Trophoblast cell (in vitro differentiated cells and primary cell): ENCODE measurements at regions not wholly inside any gene's neighbourhood (a gene's known extent, or its start where the extent isn't known, plus 50 kb on each side); places are given as distances from the start of the nearest gene placed in this dataset.

Source experiments
- DNase-seq, 2 donors: peaks; one replicate each; pipeline ENCODE4 v3.0.0-alpha.2; 2016
- H2AFZ ChIP-seq: 2 replicates; pipeline ENCODE4 v1.6.1; 2013; ENCODE audit warnings: low read length, moderate library complexity, mild to moderate bottlenecking; ENCODE audit not compliant: insufficient read depth, poor library complexity
- H2AK5ac ChIP-seq: 2 replicates; pipeline ENCODE4 v1.6.1; 2013; ENCODE audit warnings: mild to moderate bottlenecking, low read length
- H2BK120ac ChIP-seq: 2 replicates; pipeline ENCODE4 v1.6.1; 2013; ENCODE audit warnings: low read length, mild to moderate bottlenecking, moderate library complexity; ENCODE audit not compliant: insufficient read depth, poor library complexity
- H2BK12ac ChIP-seq: 2 replicates; pipeline ENCODE4 v1.6.1; 2013; ENCODE audit warnings: mild to moderate bottlenecking, low read length, moderate library complexity
- H2BK5ac ChIP-seq: 2 replicates; pipeline ENCODE4 v1.6.1; 2013; ENCODE audit warnings: low read length, low read depth, moderate library complexity, mild to moderate bottlenecking; ENCODE audit not compliant: poor library complexity
- H3K14ac ChIP-seq: 2 replicates; pipeline ENCODE4 v1.6.1; 2013; ENCODE audit warnings: mild to moderate bottlenecking, low read length
- H3K18ac ChIP-seq: 2 replicates; pipeline ENCODE4 v1.6.1; 2013; ENCODE audit warnings: mild to moderate bottlenecking, low read length
- H3K23ac ChIP-seq: 2 replicates; pipeline ENCODE4 v1.6.1; 2013; ENCODE audit warnings: low read length
- H3K27ac ChIP-seq: 2 replicates; pipeline ENCODE4 v1.5.1; 2013; ENCODE audit warnings: low read depth, mild to moderate bottlenecking, inconsistent platforms, low read length, moderate library complexity
- H3K27me3 ChIP-seq: 2 replicates; pipeline ENCODE4 v1.6.1; 2013; ENCODE audit warnings: inconsistent platforms, mild to moderate bottlenecking, low read length, moderate library complexity; ENCODE audit not compliant: insufficient read depth
- H3K36me3 ChIP-seq, 2 experiments: 1 replicate in 1 of 2; 2 replicates in 1 of 2; pipeline ENCODE4 v1.6.1; 2013; ENCODE audit warnings: low read length in 2 of 2, mild to moderate bottlenecking in 2 of 2, moderate library complexity in 1 of 2; ENCODE audit not compliant: insufficient read depth in 2 of 2, control insufficient read depth in 1 of 2
- H3K4ac ChIP-seq: 2 replicates; pipeline ENCODE4 v1.6.1; 2013; ENCODE audit warnings: low read depth, mild to moderate bottlenecking, low read length, moderate library complexity
- H3K4me1 ChIP-seq, 2 experiments: 1 replicate in 1 of 2; 2 replicates in 1 of 2; pipeline ENCODE4 v1.6.1; 2013; ENCODE audit warnings: low read length in 2 of 2, mild to moderate bottlenecking in 2 of 2, moderate library complexity in 1 of 2; ENCODE audit not compliant: insufficient read depth in 2 of 2, control insufficient read depth in 1 of 2
- H3K4me2 ChIP-seq: 2 replicates; pipeline ENCODE4 v1.6.1; 2013; ENCODE audit warnings: inconsistent platforms, mild to moderate bottlenecking, low read length, moderate library complexity
- H3K4me3 ChIP-seq: 2 replicates; pipeline ENCODE4 v1.5.1; 2013; ENCODE audit warnings: mild to moderate bottlenecking, low read depth, low read length, inconsistent platforms
- H3K79me1 ChIP-seq: one replicate; pipeline ENCODE4 v1.6.1; 2013; ENCODE audit warnings: low read length
- H3K79me2 ChIP-seq: 2 replicates; pipeline ENCODE4 v1.6.1; 2013; ENCODE audit warnings: low read length, mild to moderate bottlenecking; ENCODE audit not compliant: control insufficient read depth, insufficient read depth, poor library complexity
- H3K9ac ChIP-seq: 2 replicates; pipeline ENCODE4 v1.6.1; 2013; ENCODE audit warnings: mild to moderate bottlenecking, low read length
- H3K9me3 ChIP-seq: 2 replicates; pipeline ENCODE4 v1.6.1; 2013; ENCODE audit warnings: low read depth, mild to moderate bottlenecking, control low read depth, inconsistent platforms, low read length; ENCODE audit not compliant: insufficient read depth
- H4K12ac ChIP-seq: 2 replicates; pipeline ENCODE4 v1.6.1; 2013; ENCODE audit warnings: low read depth, mild to moderate bottlenecking, low read length, moderate library complexity
- H4K8ac ChIP-seq: 2 replicates; pipeline ENCODE4 v1.6.1; 2013; ENCODE audit warnings: low read depth, mild to moderate bottlenecking, low read length, moderate library complexity
- H4K91ac ChIP-seq: one replicate; pipeline ENCODE4 v1.6.1; 2013; ENCODE audit warnings: low read depth, mild to moderate bottlenecking, low read length, moderate library complexity
- WGBS: extraction: QIAGEN DNeasy Blood & Tissue Kit; methylation state at CpG from one replicate; pipeline ENCODE4 v1.1.7; 2013; ENCODE audit warnings: missing lambda C conversion rate; ENCODE audit not compliant: insufficient read length, insufficient coverage; ENCODE audit errors: extremely low coverage; 5-methylcytosine and 5-hydroxymethylcytosine counted together

DNA sequence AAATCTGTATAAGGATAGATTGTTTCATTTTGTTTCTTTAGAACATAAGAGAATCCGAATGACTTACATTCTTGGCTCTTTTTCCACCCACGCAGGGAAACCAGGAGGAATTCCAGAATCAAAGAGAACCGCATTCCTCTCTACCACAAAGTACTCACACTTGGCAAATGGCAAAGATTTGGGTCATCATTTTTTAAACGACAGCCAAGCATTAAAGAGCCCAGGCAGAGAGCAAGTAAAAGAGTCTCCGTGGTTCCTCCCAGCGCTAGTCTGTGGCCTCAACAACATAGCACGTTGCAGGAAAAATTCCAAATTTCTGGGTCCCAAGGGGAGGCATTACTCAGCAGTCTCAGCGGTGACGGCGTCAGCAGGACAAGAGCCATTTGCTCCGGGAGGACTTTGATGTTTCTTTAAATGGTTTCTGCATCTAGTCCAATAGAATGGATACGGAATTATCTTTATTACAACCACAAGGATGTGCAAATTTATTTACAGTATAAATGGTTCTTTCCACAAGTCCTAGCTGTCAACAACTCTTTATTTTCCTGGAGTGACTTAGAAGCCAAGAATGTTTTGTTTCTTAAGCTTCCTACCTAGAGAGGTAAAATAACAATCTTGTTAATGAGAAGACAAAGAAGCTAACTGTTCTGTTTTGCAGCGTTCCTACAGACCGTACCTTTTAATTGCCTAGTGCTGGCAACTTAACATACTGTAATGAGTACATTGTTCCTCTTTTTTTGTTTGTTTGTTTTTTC, 232.5 kb downstream of the SKIDA1 start:
- Histone ChIP-seq H3K9ac (no peak overlapping the region), H3K23ac (no peak overlapping the region), H3K27me3 (no peaks in the 10 kb centered on the region), H3K4me2 (peak overlapping the region; percentile 23), H2AK5ac (no peak overlapping the region), H3K79me2 (no peaks in the 10 kb centered on the region), H2BK5ac (peak overlapping the region; percentile 74), H3K36me3 (no peaks in the 10 kb centered on the region), H3K18ac (no peak overlapping the region), H3K4me3 (no peak overlapping the region), H3K4ac (no peak overlapping the region), H2AFZ (peak overlapping the region; percentile 67), H3K14ac (no peak overlapping the region), H2BK12ac (no peak overlapping the region), H3K9me3 (no peaks in the 10 kb centered on the region), H4K12ac (no peak overlapping the region), H2BK120ac (peak overlapping the region; percentile 46), H4K8ac (peak overlapping the region; percentile 56), H3K79me1 (peaks cover 23% of the 10 kb centered on the region), H3K27ac (peak overlapping the region; percentile 86), H4K91ac (no peak overlapping the region), H3K4me1 (peaks cover 2 to 10% of the 10 kb centered on the region in 2 experiments)
- no CpG with 5 or more reads among the region's 14 CpGs for WGBS
- DNase-seq, result peak; percentile 80 to 94

DNA sequence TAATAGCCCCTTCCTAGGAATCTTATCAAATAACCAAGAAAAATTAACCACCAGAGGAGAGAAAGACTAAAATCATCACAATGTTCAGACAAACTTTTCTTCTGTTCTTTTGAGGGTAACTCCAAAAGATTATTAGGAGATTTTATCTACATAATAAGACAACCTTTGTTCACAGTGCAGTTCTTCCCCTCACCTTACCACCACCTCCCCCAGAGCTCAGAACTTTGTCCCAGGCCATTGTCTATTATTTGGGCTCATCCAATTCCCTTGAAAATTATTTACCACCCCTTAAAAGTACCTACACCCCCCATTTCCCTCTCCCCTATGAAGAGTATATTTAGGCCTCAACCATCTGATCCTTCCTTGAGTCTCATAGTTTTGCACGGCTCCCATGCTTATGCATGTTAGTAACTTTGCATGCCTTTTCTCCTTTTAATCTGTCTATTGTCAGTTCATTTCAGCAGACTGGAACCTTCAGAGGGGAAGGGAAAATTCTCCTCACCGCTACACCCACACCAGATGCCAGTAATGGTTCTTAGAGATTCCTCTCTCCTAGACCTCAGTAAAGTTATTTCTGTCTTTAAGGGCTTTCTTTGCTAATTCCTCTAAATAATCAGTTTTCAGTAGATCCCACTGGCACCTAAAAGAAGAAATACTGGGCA, 234.9 kb downstream of the SKIDA1 start:
- Histone ChIP-seq H3K4me1 (peaks cover 8 to 17% of the 10 kb centered on the region in 2 experiments), H3K27ac (peak overlapping the region; percentile 30), H2AK5ac (no peak overlapping the region), H2BK12ac (no peak overlapping the region), H3K4me3 (no peak overlapping the region), H3K9me3 (no peaks in the 10 kb centered on the region), H3K9ac (no peak overlapping the region), H3K23ac (no peak overlapping the region), H2BK5ac (no peak overlapping the region), H2AFZ (no peak overlapping the region), H3K36me3 (no peaks in the 10 kb centered on the region), H2BK120ac (no peak overlapping the region), H3K18ac (no peak overlapping the region), H4K12ac (no peak overlapping the region), H4K91ac (peak overlapping the region; percentile 35), H4K8ac (peak overlapping the region; percentile 58), H3K79me2 (no peaks in the 10 kb centered on the region), H3K79me1 (peaks cover 20% of the 10 kb centered on the region), H3K4ac (no peak overlapping the region), H3K27me3 (no peaks in the 10 kb centered on the region), H3K4me2 (no peak overlapping the region), H3K14ac (peak overlapping the region; percentile 64)
- no CpG with 5 or more reads among the region's 2 CpGs for WGBS
- DNase-seq, result no peak

DNA sequence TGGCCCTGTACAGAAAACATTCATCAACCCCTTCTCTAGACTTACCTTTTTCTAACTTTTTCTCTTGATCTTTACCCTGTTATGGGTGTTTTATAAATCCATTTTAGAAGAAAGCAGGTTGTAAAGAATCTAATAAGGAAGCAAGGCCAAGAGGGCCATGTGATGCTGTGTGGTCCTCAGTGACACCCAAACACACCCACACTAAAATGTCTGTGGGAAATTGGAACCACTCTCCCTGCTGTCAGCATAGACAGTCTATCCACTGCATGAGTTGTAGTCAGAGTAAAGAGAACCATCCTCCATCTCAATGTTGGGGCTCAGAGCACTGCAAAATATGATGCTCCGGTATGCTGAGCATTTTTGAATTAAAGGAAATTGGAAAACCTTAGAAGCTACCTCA, 235.5 kb downstream of the SKIDA1 start:
- Histone ChIP-seq H3K14ac (no peak overlapping the region), H3K9ac (no peak overlapping the region), H3K27me3 (no peaks in the 10 kb centered on the region), H2BK120ac (no peak overlapping the region), H2AK5ac (no peak overlapping the region), H3K23ac (no peak overlapping the region), H3K18ac (no peak overlapping the region), H4K91ac (no peak overlapping the region), H3K4me3 (no peak overlapping the region), H3K4me1 (peaks cover 11 to 21% of the 10 kb centered on the region in 2 experiments), H3K79me2 (no peaks in the 10 kb centered on the region), H3K4ac (no peak overlapping the region), H3K4me2 (no peak overlapping the region), H2BK5ac (no peak overlapping the region), H3K27ac (no peak overlapping the region), H2AFZ (no peak overlapping the region), H3K9me3 (no peaks in the 10 kb centered on the region), H3K36me3 (no peaks in the 10 kb centered on the region), H2BK12ac (no peak overlapping the region), H4K12ac (no peak overlapping the region), H4K8ac (no peak overlapping the region), H3K79me1 (peaks cover 20% of the 10 kb centered on the region)
- WGBS, result no CpG with 5 or more reads among the region's 1 CpG
- DNase-seq, result no peak

DNA sequence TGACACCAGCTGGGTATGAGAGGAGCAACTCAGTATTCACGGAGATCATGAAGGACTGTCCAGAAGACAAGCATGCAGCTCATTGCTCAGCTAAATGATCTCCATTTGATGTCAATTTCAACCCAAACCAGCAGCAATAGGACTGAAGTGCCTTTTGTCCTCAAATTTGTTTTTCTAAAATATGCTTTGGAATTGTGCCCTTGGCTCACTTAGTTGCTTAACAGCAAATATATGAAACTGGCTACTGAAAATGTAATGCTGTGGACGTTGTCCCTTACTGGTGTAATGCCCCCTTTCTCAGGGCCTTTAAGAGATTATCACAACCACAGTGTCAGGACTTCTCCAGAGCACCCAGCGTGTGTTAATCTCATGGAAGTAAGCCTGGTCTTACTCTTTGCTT, 236.2 kb downstream of the SKIDA1 start:
- no peak overlapping the region for H3K14ac ChIP-seq
- H3K4ac ChIP-seq, result no peak overlapping the region
- no peak overlapping the region for H4K12ac ChIP-seq
- H4K8ac ChIP-seq, result no peak overlapping the region
- no peak overlapping the region for H4K91ac ChIP-seq
- H3K79me2 ChIP-seq, result no peaks in the 10 kb centered on the region
- H2AK5ac ChIP-seq, result no peak overlapping the region
- no peak overlapping the region for H3K4me3 ChIP-seq
- H3K23ac ChIP-seq, result no peak overlapping the region
- H2BK5ac ChIP-seq, result no peak overlapping the region
- no peaks in the 10 kb centered on the region for H3K9me3 ChIP-seq
- H3K27me3 ChIP-seq, result no peaks in the 10 kb centered on the region
- H2BK120ac ChIP-seq, result no peak overlapping the region
- no peak overlapping the region for H2AFZ ChIP-seq
- no peak overlapping the region for H3K4me2 ChIP-seq
- no peak for DNase-seq
- H3K9ac ChIP-seq, result no peak overlapping the region
- no peaks in the 10 kb centered on the region for H3K36me3 ChIP-seq
- peaks cover 16% of the 10 kb centered on the region for H3K79me1 ChIP-seq
- H2BK12ac ChIP-seq, result peak overlapping the region; percentile 37
- H3K27ac ChIP-seq, result no peak overlapping the region
- peaks cover 9 to 15% of the 10 kb centered on the region in 2 experiments for H3K4me1 ChIP-seq
- no CpG with 5 or more reads among the region's 3 CpGs for WGBS
- no peak overlapping the region for H3K18ac ChIP-seq
